Right lobe of liver (tissue), 4 donors: ENCODE measurements at regions not wholly inside any gene's neighbourhood (a gene's known extent, or its start where the extent isn't known, plus 50 kb on each side); places are given as distances from the start of the nearest gene placed in this dataset.

ENCODE experiments used
- CTCF ChIP-seq, 4 donors: fragments of 200-600 bp in 3 of 4; fragments of 450-650 bp in 1 of 4; IDR thresholded peaks; one replicate each; pipeline versions ENCODE4 v1.5.1 to v1.8.0; 2016 to 2022; ENCODE audit warnings: antibody characterized with exemption in 4 of 4, mild to moderate bottlenecking in 2 of 4
- POLR2A ChIP-seq: fragments of 450-650 bp; IDR thresholded peaks from one replicate; pipeline ENCODE4 v1.6.1; 2017; ENCODE audit warnings: antibody characterized with exemption, mild to moderate bottlenecking
- donor health status: DM: no; HTN: no; CAD: no.
- donor health status: DM: no; HTN: no; CAD: no.
- donor health status: DM: no; HTN: yes; CAD: no.

GRCh38 chr2:21484643-21485042 lies 360.9 kb downstream of the TDRD15 start:
- TF ChIP-seq CTCF (IDR thresholded peaks at IDR 0.05), result no peak
- no peak for TF ChIP-seq POLR2A
